NCI-H1694 treated with DMSO at 0.1 percent for 48 hours (cell line): ENCODE measurements at regions not wholly inside any gene's neighbourhood (a gene's known extent, or its start where the extent isn't known, plus 50 kb on each side); places are given as distances from the start of the nearest gene placed in this dataset.
"Not testable (repeated sequence)": the region's sequence is repeated elsewhere in the genome, so short reads cannot be mapped to it uniquely, and the experiment has no call there.

Experiments
- DNase-seq: peaks from one replicate; lab custom pipeline; 2025; lab: John Stamatoyannopoulos, UW

GRCh38 chr21:25531538-25532250, 75.6 kb downstream of the MRPL39 start:
- not testable (repeated sequence) for DNase-seq

GRCh38 chr21:25528515-25528914, 78.8 kb downstream of the MRPL39 start:
- DNase-seq: peak; percentile 74

GRCh38 chr21:25518491-25518911, 88.8 kb downstream of the MRPL39 start:
- no peak for DNase-seq

GRCh38 chr21:25515484-25516405, 91.5 kb downstream of the MRPL39 start:
- no peak for DNase-seq

GRCh38 chr21:25513810-25514209, 93.5 kb downstream of the MRPL39 start:
- DNase-seq: no peak

- no peak for DNase-seq
Observed at GRCh38 chr21:25512095-25513081, 94.9 kb downstream of the MRPL39 start.

GRCh38 chr21:25509862-25510261, 97.4 kb downstream of the MRPL39 start:
- no peak for DNase-seq

- no peak for DNase-seq
Observed at GRCh38 chr21:25508364-25508763, 98.9 kb downstream of the MRPL39 start.

- DNase-seq: no peak
Observed at GRCh38 chr21:25507522-25507921, 99.8 kb downstream of the MRPL39 start.

- DNase-seq: no peak
Observed at GRCh38 chr21:25506887-25507286, 100.4 kb downstream of the MRPL39 start.

GRCh38 chr21:25506261-25506660, 101.0 kb downstream of the MRPL39 start:
- DNase-seq: no peak

- no peak for DNase-seq
Observed at GRCh38 chr21:25503981-25504380, 103.3 kb downstream of the MRPL39 start.

GRCh38 chr21:25501996-25502665, 105.2 kb downstream of the MRPL39 start:
- no peak for DNase-seq

- DNase-seq: no peak
Observed at GRCh38 chr21:25501462-25501861, 105.8 kb downstream of the MRPL39 start.

- no peak for DNase-seq
Observed at GRCh38 chr21:25500598-25500997, 106.7 kb downstream of the MRPL39 start.

- no peak for DNase-seq
Observed at GRCh38 chr21:25496825-25497482, 110.3 kb downstream of the MRPL39 start.

GRCh38 chr21:25494804-25495203, 112.5 kb downstream of the MRPL39 start:
- no peak for DNase-seq

GRCh38 chr21:25493722-25494121, 113.6 kb downstream of the MRPL39 start:
- no peak for DNase-seq

- no peak for DNase-seq
Observed at GRCh38 chr21:25491267-25491666, 116.0 kb downstream of the MRPL39 start.

GRCh38 chr21:25490742-25491141, 116.5 kb downstream of the MRPL39 start:
- no peak for DNase-seq

- no peak for DNase-seq
Observed at GRCh38 chr21:25489673-25490072, 117.6 kb downstream of the MRPL39 start.
